Parathyroid adenoma (tissue), 2 donors: ENCODE measurements at regions not wholly inside any gene's neighbourhood (a gene's known extent, or its start where the extent isn't known, plus 50 kb on each side); places are given as distances from the start of the nearest gene placed in this dataset.

Experiments
- H2AFZ ChIP-seq: fragments of 300-600 bp; sonication (generic); one replicate; pipeline ENCODE4 v1.7.0; 2017; ENCODE audit warnings: antibody characterized with exemption, mild to moderate bottlenecking
- H3K27ac ChIP-seq: fragments of 300-600 bp; sonication (generic); one replicate; pipeline ENCODE4 v1.7.0; 2017
- H3K27me3 ChIP-seq: fragments of 300-600 bp; sonication (generic); one replicate; pipeline ENCODE4 v1.7.0; 2017; ENCODE audit warnings: low read length; ENCODE audit not compliant: control insufficient read depth, insufficient read depth
- H3K36me3 ChIP-seq: fragments of 300-600 bp; sonication (generic); one replicate; pipeline ENCODE4 v1.7.0; 2017; ENCODE audit warnings: low read length; ENCODE audit not compliant: control insufficient read depth, insufficient read depth
- H3K4me1 ChIP-seq: fragments of 300-600 bp; sonication (generic); one replicate; pipeline ENCODE4 v1.7.0; 2017; ENCODE audit warnings: control low read depth
- H3K4me2 ChIP-seq: fragments of 300-600 bp; sonication (generic); one replicate; pipeline ENCODE4 v1.7.0; 2017; ENCODE audit warnings: low read length
- H3K4me3 ChIP-seq: fragments of 300-600 bp; sonication (generic); one replicate; pipeline ENCODE4 v1.7.0; 2017; ENCODE audit warnings: low read depth, low read length
- H3K79me2 ChIP-seq: fragments of 300-600 bp; sonication (generic); one replicate; pipeline ENCODE4 v1.7.0; 2017; ENCODE audit warnings: control low read depth
- H3K9ac ChIP-seq: fragments of 300-600 bp; sonication (generic); one replicate; pipeline ENCODE4 v1.7.0; 2017; ENCODE audit warnings: mild to moderate bottlenecking
- H3K9me3 ChIP-seq: fragments of 300-600 bp; sonication (generic); one replicate; pipeline ENCODE4 v1.7.0; 2017; ENCODE audit warnings: low read length; ENCODE audit not compliant: control insufficient read depth
- TF ChIP-seq, protein P1 (sequence below): fragments of 300-600 bp; sonication (generic); IDR thresholded peaks from one replicate; pipeline ENCODE4 v1.7.0; 2017; ENCODE audit warnings: antibody characterized with exemption, mild to moderate bottlenecking
- donor health status: primary hyperparathyroidism.

DNA sequence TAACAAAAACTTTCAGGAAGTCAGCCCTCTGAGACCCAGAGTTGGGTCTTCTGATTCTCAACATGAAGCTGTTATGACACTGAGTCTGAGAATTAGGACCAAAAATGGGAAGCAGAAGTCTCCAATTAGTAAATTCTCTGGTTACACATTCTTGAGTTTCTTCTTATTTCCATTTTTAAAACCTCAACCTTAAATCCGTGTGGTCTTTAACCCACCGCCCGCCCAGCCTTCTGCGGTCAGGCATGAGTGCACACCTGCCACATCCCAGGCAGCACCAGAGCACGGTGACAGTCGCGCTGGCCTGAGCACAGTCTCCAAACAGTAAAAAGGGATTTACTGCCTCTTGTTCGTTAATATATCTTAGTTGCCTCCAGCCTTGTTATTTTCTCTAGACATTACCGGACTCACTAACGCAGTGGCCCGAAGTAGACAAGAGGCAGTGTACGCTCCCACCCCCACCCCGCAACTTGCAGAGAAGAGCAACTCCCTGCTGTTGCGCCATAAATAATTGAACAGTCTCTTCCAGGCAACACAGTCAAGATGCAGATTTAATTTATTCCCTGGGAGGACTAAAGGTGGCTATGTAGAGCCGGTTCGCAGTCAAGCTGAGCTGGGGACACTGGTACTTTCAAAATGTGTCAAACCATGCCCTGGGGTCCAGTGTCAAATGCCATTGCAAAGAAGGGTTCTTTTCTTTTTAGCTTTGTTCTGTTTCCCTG is 147.0 kb upstream of the CELF2 start:
- H3K27ac ChIP-seq = no peak overlapping the region
- no peak overlapping the region for H2AFZ ChIP-seq
- no peaks in the 10 kb centered on the region for H3K27me3 ChIP-seq
- no peak overlapping the region for H3K4me3 ChIP-seq
- H3K9ac ChIP-seq = no peak overlapping the region
- no peak overlapping the region for H3K4me2 ChIP-seq
- no peaks in the 10 kb centered on the region for H3K36me3 ChIP-seq
- H3K9me3 ChIP-seq = no peaks in the 10 kb centered on the region
- TF ChIP-seq, protein P1, sequence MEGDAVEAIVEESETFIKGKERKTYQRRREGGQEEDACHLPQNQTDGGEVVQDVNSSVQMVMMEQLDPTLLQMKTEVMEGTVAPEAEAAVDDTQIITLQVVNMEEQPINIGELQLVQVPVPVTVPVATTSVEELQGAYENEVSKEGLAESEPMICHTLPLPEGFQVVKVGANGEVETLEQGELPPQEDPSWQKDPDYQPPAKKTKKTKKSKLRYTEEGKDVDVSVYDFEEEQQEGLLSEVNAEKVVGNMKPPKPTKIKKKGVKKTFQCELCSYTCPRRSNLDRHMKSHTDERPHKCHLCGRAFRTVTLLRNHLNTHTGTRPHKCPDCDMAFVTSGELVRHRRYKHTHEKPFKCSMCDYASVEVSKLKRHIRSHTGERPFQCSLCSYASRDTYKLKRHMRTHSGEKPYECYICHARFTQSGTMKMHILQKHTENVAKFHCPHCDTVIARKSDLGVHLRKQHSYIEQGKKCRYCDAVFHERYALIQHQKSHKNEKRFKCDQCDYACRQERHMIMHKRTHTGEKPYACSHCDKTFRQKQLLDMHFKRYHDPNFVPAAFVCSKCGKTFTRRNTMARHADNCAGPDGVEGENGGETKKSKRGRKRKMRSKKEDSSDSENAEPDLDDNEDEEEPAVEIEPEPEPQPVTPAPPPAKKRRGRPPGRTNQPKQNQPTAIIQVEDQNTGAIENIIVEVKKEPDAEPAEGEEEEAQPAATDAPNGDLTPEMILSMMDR = no peak
- no peaks in the 10 kb centered on the region for H3K79me2 ChIP-seq
- H3K4me1 ChIP-seq = no peaks in the 10 kb centered on the region

DNA sequence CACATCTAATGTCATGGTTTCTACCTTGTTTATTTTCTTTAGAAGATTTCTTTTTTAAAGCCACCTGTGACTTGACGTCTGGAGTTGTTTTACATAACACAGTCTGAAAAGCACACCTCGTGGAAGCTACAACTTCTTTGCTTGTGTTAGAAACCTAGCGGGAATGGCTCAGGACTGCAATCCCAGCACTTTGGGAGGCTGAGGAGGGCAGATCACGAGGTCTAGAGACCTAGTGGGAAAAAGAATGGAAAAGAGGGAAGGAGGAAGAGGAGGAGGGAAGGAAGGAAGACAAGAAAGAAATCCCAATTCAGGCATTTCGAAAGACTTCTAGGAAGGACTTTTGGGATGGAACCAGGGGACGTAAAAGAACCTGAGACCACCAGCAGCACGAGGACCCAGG is 146.3 kb upstream of the CELF2 start:
- Histone ChIP-seq H3K79me2 (no peaks in the 10 kb centered on the region), H3K27ac (peak overlapping the region; percentile 9), H3K4me1 (no peaks in the 10 kb centered on the region), H3K27me3 (no peaks in the 10 kb centered on the region), H3K4me3 (no peak overlapping the region), H3K9ac (no peak overlapping the region), H3K36me3 (no peaks in the 10 kb centered on the region), H3K4me2 (no peak overlapping the region), H2AFZ (no peak overlapping the region), H3K9me3 (no peaks in the 10 kb centered on the region)
- TF ChIP-seq, protein P1 = no peak

DNA sequence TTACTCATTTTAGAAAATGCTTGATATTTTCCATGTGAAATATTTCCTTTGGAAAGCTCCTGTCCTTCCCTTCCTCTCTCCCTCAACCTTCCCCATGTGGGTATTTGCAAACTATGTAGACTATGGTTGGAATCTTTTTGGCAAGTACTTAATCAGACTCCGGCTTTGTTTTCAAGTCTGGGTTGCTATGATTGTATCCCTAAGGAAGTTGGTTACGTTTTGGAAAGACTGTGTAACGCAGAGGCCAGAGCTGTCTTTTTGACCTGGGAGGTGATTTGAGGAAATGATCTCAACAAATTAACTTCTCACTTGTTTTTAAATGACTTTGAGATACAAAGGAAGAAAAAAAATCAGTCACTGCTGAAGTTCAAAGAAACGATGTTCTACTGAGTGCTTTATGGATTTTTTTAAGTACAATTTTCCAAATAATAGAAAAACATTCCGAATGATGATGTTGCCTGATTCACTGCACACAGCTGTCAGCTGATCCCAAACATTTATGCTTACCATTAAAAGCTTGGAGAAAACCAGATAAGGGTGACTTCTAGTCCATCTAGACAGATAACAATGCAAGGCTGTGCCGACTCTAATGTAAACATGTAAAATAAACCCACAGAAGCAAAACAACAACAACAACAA is 145.5 kb upstream of the CELF2 start:
- no peak overlapping the region for H3K4me3 ChIP-seq
- H3K4me1 ChIP-seq = no peaks in the 10 kb centered on the region
- no peak overlapping the region for H2AFZ ChIP-seq
- no peaks in the 10 kb centered on the region for H3K79me2 ChIP-seq
- peak overlapping the region; percentile 32 for H3K27ac ChIP-seq
- H3K4me2 ChIP-seq = no peak overlapping the region
- no peaks in the 10 kb centered on the region for H3K36me3 ChIP-seq
- no peak overlapping the region for H3K9ac ChIP-seq
- TF ChIP-seq, protein P1 = no peak
- H3K27me3 ChIP-seq = no peaks in the 10 kb centered on the region
- no peaks in the 10 kb centered on the region for H3K9me3 ChIP-seq

DNA sequence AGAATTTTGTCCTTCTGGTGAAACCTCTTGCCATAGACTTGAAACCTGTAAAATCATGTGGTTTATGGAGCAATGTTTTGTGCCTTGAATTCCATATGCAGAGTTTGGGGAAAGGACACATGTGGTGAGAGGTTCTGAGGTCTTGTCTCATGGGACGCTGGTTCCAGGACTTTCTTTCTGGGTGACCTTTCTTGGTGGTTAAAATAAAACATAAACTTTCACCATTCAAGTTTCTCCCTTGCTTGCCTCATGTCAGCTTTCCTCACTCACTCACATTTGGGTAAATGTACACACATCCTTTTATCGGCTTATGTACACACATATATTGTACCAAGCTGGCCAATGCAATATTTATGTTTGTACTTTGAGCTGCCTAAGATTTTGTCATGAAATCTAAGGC is 144.9 kb upstream of the CELF2 start:
- H3K4me1 ChIP-seq = no peaks in the 10 kb centered on the region
- no peak overlapping the region for H3K4me2 ChIP-seq
- H3K79me2 ChIP-seq = no peaks in the 10 kb centered on the region
- no peaks in the 10 kb centered on the region for H3K27me3 ChIP-seq
- H3K9me3 ChIP-seq = no peaks in the 10 kb centered on the region
- H3K36me3 ChIP-seq = no peaks in the 10 kb centered on the region
- H2AFZ ChIP-seq = no peak overlapping the region
- H3K9ac ChIP-seq = no peak overlapping the region
- H3K27ac ChIP-seq = no peak overlapping the region
- TF ChIP-seq, protein P1 = no peak
- no peak overlapping the region for H3K4me3 ChIP-seq

DNA sequence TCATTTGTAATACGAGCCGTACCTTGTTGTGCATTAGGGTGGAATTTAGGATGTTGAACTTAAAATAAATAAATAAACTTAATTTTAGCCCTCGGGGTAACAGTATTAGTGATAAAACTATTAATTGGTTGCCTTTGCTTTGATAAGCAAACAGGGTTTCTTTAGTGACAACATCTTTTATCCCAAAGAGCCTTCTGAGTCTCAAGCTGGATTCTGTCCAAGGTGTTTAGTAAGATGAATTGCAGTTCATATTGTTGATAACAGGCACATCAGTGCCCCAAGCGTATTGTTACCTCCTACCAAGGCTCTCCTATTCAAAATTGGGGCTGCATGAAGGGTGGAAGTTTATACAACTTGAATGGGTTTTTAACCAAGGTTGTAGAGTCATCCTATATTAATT is 144.4 kb upstream of the CELF2 start:
- no peak overlapping the region for H3K9ac ChIP-seq
- no peak overlapping the region for H3K4me2 ChIP-seq
- TF ChIP-seq, protein P1 = no peak
- H3K36me3 ChIP-seq = no peaks in the 10 kb centered on the region
- no peaks in the 10 kb centered on the region for H3K9me3 ChIP-seq
- no peaks in the 10 kb centered on the region for H3K79me2 ChIP-seq
- H3K27me3 ChIP-seq = no peaks in the 10 kb centered on the region
- H3K4me1 ChIP-seq = no peaks in the 10 kb centered on the region
- H3K27ac ChIP-seq = no peak overlapping the region
- H3K4me3 ChIP-seq = no peak overlapping the region
- H2AFZ ChIP-seq = no peak overlapping the region
